ENCODE measurements at regions not wholly inside any gene's neighbourhood (a gene's known extent, or its start where the extent isn't known, plus 50 kb on each side); places are given as distances from the start of the nearest gene placed in this dataset.

GRCh38 chr4:1584498-1584897 lies 99.6 kb downstream of the FAM53A start:
- TF ChIP-seq, protein P1, sequence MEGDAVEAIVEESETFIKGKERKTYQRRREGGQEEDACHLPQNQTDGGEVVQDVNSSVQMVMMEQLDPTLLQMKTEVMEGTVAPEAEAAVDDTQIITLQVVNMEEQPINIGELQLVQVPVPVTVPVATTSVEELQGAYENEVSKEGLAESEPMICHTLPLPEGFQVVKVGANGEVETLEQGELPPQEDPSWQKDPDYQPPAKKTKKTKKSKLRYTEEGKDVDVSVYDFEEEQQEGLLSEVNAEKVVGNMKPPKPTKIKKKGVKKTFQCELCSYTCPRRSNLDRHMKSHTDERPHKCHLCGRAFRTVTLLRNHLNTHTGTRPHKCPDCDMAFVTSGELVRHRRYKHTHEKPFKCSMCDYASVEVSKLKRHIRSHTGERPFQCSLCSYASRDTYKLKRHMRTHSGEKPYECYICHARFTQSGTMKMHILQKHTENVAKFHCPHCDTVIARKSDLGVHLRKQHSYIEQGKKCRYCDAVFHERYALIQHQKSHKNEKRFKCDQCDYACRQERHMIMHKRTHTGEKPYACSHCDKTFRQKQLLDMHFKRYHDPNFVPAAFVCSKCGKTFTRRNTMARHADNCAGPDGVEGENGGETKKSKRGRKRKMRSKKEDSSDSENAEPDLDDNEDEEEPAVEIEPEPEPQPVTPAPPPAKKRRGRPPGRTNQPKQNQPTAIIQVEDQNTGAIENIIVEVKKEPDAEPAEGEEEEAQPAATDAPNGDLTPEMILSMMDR (IDR thresholded peaks at IDR 0.05), result no peak
- TF ChIP-seq POLR2A (IDR thresholded peaks at IDR 0.05), result no peak

Data from uterus (tissue), 2 donors.